Breast epithelium (tissue), 4 donors: ENCODE measurements at regions not wholly inside any gene's neighbourhood (a gene's known extent, or its start where the extent isn't known, plus 50 kb on each side); places are given as distances from the start of the nearest gene placed in this dataset.

Source experiments
- DNase-seq, 2 donors: peaks; one replicate each; pipeline ENCODE4 v3.0.0-alpha.2; 2019; ENCODE audit warnings: low spot score in 2 of 2
- H3K27ac ChIP-seq, 2 donors: fragments of 200-600 bp; sonication (generic) in 1 of 2; one replicate each; pipeline ENCODE4 v1.5.1; 2016 to 2019; ENCODE audit warnings: mild to moderate bottlenecking in 1 of 2
- H3K27me3 ChIP-seq, 2 donors: fragments of 200-600 bp; sonication (generic) in 1 of 2; one replicate each; pipeline versions ENCODE4 v1.5.1 to v1.6.0; 2017 to 2019; ENCODE audit warnings: control low read depth in 1 of 2, mild to moderate bottlenecking in 1 of 2
- H3K36me3 ChIP-seq: fragments of 200-600 bp; one replicate; pipeline ENCODE4 v1.5.1; 2019
- H3K4me1 ChIP-seq, 2 donors: fragments of 200-600 bp; sonication (generic); one replicate each; pipeline ENCODE4 v1.5.1; 2016 to 2019; ENCODE audit warnings: control low read depth in 1 of 2
- H3K4me3 ChIP-seq, 3 donors: fragments of 200-600 bp; sonication (generic); 1 replicate in 2 of 3; 2 replicates in 1 of 3; pipeline ENCODE4 v1.5.1; 2016 to 2019; ENCODE audit warnings: mild to moderate bottlenecking in 3 of 3, moderate library complexity in 2 of 3
- H3K9me3 ChIP-seq, 2 donors: fragments of 200-600 bp; sonication (generic) in 1 of 2; one replicate each; pipeline ENCODE4 v1.5.1; 2016 to 2019; ENCODE audit warnings: control low read depth in 1 of 2
- POLR2A ChIP-seq: fragments of 450-650 bp; IDR thresholded peaks from one replicate; pipeline ENCODE4 v1.6.1; 2016; ENCODE audit warnings: antibody characterized with exemption, mild to moderate bottlenecking, moderate library complexity
- POLR2AphosphoS5 ChIP-seq, 3 donors: sonication (generic); formaldehyde crosslinking; IDR thresholded peaks; one replicate each; pipeline ENCODE4 v1.6.1; 2017; ENCODE audit warnings: antibody characterized with exemption in 3 of 3
- intact Hi-C: fragments of 100-400 bp; cut with DNase I; formaldehyde crosslinking; loops from one replicate; pipeline ENCODE4 v1.15.1; 2023; ENCODE audit warnings: low total_unique reads
- TF ChIP-seq, protein P1 (sequence below), 3 donors: fragments of 450-650 bp; IDR thresholded peaks; one replicate each; pipeline ENCODE4 v1.5.1; 2016 to 2017; ENCODE audit warnings: antibody characterized with exemption in 3 of 3, mild to moderate bottlenecking in 3 of 3, moderate library complexity in 3 of 3

DNA sequence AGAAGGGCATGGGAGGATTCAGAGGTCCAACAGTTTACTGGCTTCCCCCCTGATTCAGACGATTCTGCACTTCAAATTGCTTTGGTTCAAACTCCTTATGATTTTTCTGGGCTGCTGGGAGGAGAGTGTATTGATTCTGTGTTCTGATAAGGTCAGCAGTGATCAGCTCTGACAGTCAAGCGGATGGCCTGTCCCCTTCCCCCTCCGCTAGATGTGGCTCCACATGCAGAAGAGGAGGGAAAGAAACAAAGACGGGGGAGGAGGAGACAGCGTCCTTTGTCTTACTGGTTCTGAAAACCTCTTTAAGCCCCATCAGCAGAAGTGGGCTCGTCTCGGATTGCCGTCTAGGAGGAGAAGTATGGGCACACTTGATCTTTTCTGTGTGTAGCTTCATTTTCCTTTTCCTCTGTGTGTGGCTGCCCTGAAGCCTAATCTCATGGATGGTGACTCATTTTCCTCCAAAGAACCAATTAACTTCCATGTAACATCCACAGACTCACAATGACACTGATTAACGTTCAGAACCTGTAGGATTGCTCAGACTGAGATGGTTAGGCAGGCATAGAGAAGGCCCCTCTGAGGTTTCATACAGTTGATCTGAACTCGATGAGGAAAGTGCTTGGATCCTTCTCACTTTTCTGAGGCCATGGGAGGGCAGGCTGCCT lies 162.4 kb upstream of the PPP2R3A start:
- intact Hi-C loops = no loop called here
- no peaks in the 10 kb centered on the region for H3K27me3 ChIP-seq
- no peak overlapping the region for H3K27ac ChIP-seq
- H3K36me3 ChIP-seq = no peaks in the 10 kb centered on the region
- no peaks in the 10 kb centered on the region for H3K4me1 ChIP-seq
- no peak for TF ChIP-seq POLR2AphosphoS5 (IDR thresholded peaks at IDR 0.05)
- no peak for TF ChIP-seq POLR2A
- TF ChIP-seq, protein P1, sequence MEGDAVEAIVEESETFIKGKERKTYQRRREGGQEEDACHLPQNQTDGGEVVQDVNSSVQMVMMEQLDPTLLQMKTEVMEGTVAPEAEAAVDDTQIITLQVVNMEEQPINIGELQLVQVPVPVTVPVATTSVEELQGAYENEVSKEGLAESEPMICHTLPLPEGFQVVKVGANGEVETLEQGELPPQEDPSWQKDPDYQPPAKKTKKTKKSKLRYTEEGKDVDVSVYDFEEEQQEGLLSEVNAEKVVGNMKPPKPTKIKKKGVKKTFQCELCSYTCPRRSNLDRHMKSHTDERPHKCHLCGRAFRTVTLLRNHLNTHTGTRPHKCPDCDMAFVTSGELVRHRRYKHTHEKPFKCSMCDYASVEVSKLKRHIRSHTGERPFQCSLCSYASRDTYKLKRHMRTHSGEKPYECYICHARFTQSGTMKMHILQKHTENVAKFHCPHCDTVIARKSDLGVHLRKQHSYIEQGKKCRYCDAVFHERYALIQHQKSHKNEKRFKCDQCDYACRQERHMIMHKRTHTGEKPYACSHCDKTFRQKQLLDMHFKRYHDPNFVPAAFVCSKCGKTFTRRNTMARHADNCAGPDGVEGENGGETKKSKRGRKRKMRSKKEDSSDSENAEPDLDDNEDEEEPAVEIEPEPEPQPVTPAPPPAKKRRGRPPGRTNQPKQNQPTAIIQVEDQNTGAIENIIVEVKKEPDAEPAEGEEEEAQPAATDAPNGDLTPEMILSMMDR (IDR thresholded peaks at IDR 0.05) = no peak
- H3K4me3 ChIP-seq = no peak overlapping the region
- no peak for DNase-seq
- no peaks in the 10 kb centered on the region for H3K9me3 ChIP-seq

GRCh38 chr3:135805752-135806151 lies 159.8 kb upstream of the PPP2R3A start:
- H3K4me3 ChIP-seq = no peak overlapping the region
- H3K27me3 ChIP-seq = peaks cover 0 to 14% of the 10 kb centered on the region in 2 donors
- H3K4me1 ChIP-seq = no peaks in the 10 kb centered on the region
- H3K36me3 ChIP-seq = no peaks in the 10 kb centered on the region
- intact Hi-C loops = no loop called here
- H3K9me3 ChIP-seq = no peaks in the 10 kb centered on the region
- TF ChIP-seq, protein P1 (IDR thresholded peaks at IDR 0.05) = no peak
- DNase-seq = no peak
- no peak overlapping the region for H3K27ac ChIP-seq

- no peak for DNase-seq
- TF ChIP-seq POLR2AphosphoS5 (IDR thresholded peaks at IDR 0.05) = no peak
- TF ChIP-seq, protein P1 (IDR thresholded peaks at IDR 0.05) = no peak
- TF ChIP-seq POLR2A = no peak
- H3K4me1 ChIP-seq = no peaks in the 10 kb centered on the region
- intact Hi-C loops = no loop called here
- H3K9me3 ChIP-seq = no peaks in the 10 kb centered on the region
- H3K27me3 ChIP-seq = peaks cover 0 to 14% of the 10 kb centered on the region in 2 donors
- H3K27ac ChIP-seq = no peak overlapping the region
- H3K36me3 ChIP-seq = no peaks in the 10 kb centered on the region
- H3K4me3 ChIP-seq = no peak overlapping the region
Measured at GRCh38 chr3:135806317-135806716, 159.2 kb upstream of the PPP2R3A start.

DNA sequence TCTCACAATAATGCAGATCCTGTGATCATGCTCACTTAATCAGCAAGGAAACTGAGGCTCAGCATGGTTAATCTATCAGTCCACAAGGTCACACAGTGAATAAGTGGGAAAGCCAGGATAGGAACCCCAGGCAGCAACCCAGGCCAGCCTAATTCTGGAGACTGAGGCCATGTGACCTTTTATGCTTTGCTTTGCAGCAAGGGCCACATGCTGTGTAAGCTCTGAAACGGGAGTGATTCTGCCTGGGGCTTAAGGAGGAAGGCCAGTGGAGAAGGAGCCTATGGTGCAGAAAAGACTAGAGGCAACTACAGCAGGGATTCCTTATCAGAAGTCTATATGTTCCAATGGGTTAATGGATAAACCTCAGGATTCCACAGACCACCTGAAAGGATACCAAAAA lies 157.6 kb upstream of the PPP2R3A start:
- no peak overlapping the region for H3K27ac ChIP-seq
- H3K9me3 ChIP-seq = no peaks in the 10 kb centered on the region
- no peak for DNase-seq
- peaks cover 0 to 14% of the 10 kb centered on the region in 2 donors for H3K27me3 ChIP-seq
- TF ChIP-seq POLR2AphosphoS5 (IDR thresholded peaks at IDR 0.05) (no peak), POLR2A (no peak)
- TF ChIP-seq, protein P1 (IDR thresholded peaks at IDR 0.05) = no peak
- no peak overlapping the region for H3K4me3 ChIP-seq
- intact Hi-C loops = no loop called here
- H3K36me3 ChIP-seq = no peaks in the 10 kb centered on the region
- no peaks in the 10 kb centered on the region for H3K4me1 ChIP-seq

- H3K27ac ChIP-seq = no peak overlapping the region
- H3K36me3 ChIP-seq = no peaks in the 10 kb centered on the region
- no peak for DNase-seq
- H3K9me3 ChIP-seq = no peaks in the 10 kb centered on the region
- no peaks in the 10 kb centered on the region for H3K4me1 ChIP-seq
- intact Hi-C loops = no loop called here
- no peak for TF ChIP-seq POLR2A
- TF ChIP-seq, protein P1 (IDR thresholded peaks at IDR 0.05) = no peak
- TF ChIP-seq POLR2AphosphoS5 (IDR thresholded peaks at IDR 0.05) = no peak
- no peak overlapping the region for H3K4me3 ChIP-seq
- peaks cover 0 to 14% of the 10 kb centered on the region in 2 donors for H3K27me3 ChIP-seq
Measured at GRCh38 chr3:135809021-135809634, 156.4 kb upstream of the PPP2R3A start.
